ENCODE measurements at regions not wholly inside any gene's neighbourhood (a gene's known extent, or its start where the extent isn't known, plus 50 kb on each side); places are given as distances from the start of the nearest gene placed in this dataset.

DNA sequence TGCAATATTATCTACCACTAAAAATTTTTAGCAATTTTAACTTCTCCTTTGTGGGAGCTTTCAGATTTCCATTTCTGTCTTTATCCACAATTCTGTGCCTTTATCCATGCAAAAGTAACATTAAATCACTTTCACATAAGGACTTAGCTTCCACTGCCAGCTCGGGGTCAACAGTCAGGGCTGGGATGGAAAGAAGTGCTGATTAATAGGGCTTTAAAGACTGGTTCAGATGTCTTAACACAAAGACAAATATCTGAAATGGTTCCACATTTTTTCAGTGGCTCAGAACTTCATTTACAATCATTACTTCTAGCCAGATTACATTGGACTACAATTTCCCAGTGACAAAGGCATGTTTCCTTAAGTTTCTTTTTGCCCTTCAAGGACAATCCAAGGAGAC, 191.8 kb upstream of the CPHXL start:
- no peak for TF ChIP-seq CTCF (IDR thresholded peaks at IDR 0.05; ENCODE audit: low read depth, low read length)
- no peak for TF ChIP-seq MYC (IDR thresholded peaks at IDR 0.05; ENCODE audit: low read depth, low read length)
- TF ChIP-seq MAX (IDR thresholded peaks at IDR 0.05; ENCODE audit: low read depth, low read length) = no peak
- TF ChIP-seq POLR2A (IDR thresholded peaks at IDR 0.05; ENCODE audit: extremely low read depth, insufficient read length) = no peak
- H3K4me3 ChIP-seq (ENCODE audit: low read depth, low read length) = no peak overlapping the region

GRCh38 chr16:75919664-75920063, 193.4 kb upstream of the CPHXL start:
- DNase-seq (ENCODE audit: low read depth) = no peak

More for the DNA sequence above, 191.8 kb upstream of the CPHXL start:
- no peak for DNase-seq (ENCODE audit: low read depth)

GRCh38 chr16:75921281-75921680, 195.0 kb upstream of the CPHXL start:
- no peak for DNase-seq (ENCODE audit: low read depth)
- H3K4me3 ChIP-seq (ENCODE audit: low read depth, low read length) = no peak overlapping the region
- TF ChIP-seq CTCF (IDR thresholded peaks at IDR 0.05; ENCODE audit: low read depth, low read length) (no peak), MYC (IDR thresholded peaks at IDR 0.05; ENCODE audit: low read depth, low read length) (no peak), MAX (IDR thresholded peaks at IDR 0.05; ENCODE audit: low read depth, low read length) (no peak)

More at GRCh38 chr16:75919664-75920063, 193.4 kb upstream of the CPHXL start:
- no peak for TF ChIP-seq POLR2A (IDR thresholded peaks at IDR 0.05; ENCODE audit: extremely low read depth, insufficient read length)
- TF ChIP-seq MAX (IDR thresholded peaks at IDR 0.05; ENCODE audit: low read depth, low read length) = no peak
- no peak for TF ChIP-seq CTCF (IDR thresholded peaks at IDR 0.05; ENCODE audit: low read depth, low read length)
- no peak for TF ChIP-seq MYC (IDR thresholded peaks at IDR 0.05; ENCODE audit: low read depth, low read length)
- no peak overlapping the region for H3K4me3 ChIP-seq (ENCODE audit: low read depth, low read length)

GRCh38 chr16:75922250-75922649, 196.0 kb upstream of the CPHXL start:
- no peak for TF ChIP-seq POLR2A (IDR thresholded peaks at IDR 0.05; ENCODE audit: extremely low read depth, insufficient read length)
- TF ChIP-seq MYC (IDR thresholded peaks at IDR 0.05; ENCODE audit: low read depth, low read length) = no peak
- no peak for TF ChIP-seq MAX (IDR thresholded peaks at IDR 0.05; ENCODE audit: low read depth, low read length)
- TF ChIP-seq CTCF (IDR thresholded peaks at IDR 0.05; ENCODE audit: low read depth, low read length) = no peak
- no peak overlapping the region for H3K4me3 ChIP-seq (ENCODE audit: low read depth, low read length)
- DNase-seq (ENCODE audit: low read depth) = no peak

DNA sequence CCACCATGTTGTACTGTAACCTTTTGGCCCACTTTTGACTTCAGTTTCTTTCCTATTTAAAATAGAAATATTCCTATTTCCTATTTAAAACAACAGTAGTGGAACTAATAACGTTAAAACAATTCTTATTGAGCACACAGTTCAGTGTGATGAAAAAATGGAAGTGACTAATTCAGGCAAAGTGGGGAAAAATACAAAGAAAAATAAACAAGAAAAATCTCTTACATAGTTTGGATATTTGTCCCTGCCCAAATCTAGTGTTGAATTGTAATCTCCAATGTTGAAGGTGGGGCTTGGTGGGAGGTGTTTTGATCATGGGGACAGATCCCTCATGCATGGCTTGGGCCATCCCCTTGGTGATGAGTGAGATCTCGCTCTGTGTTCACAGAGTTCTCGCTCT, 198.1 kb upstream of the CPHXL start:
- TF ChIP-seq MAX (IDR thresholded peaks at IDR 0.05; ENCODE audit: low read depth, low read length) = no peak
- no peak for TF ChIP-seq MYC (IDR thresholded peaks at IDR 0.05; ENCODE audit: low read depth, low read length)
- no peak for TF ChIP-seq CTCF (IDR thresholded peaks at IDR 0.05; ENCODE audit: low read depth, low read length)

DNA sequence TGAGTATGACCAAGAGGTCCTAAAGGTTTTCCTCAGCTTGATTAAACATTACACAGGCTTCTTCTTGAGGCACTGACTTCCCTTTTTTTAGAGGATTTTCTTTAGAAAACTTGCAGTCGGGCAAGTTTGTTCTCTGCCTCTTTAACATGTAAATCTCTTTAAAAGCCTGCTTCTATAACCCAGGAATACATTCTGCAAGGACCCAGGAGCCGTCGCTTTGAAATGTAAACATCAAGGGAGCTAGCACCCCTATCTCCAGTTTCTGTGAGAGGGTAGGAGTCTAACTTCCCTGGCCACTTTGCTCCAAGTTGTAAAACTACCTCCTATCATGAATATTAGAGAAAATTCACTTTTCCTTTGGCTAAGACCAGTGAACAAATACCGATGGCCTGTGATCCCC, 201.5 kb upstream of the CPHXL start:
- no peak for TF ChIP-seq POLR2A (IDR thresholded peaks at IDR 0.05; ENCODE audit: extremely low read depth, insufficient read length)
- TF ChIP-seq CTCF (IDR thresholded peaks at IDR 0.05; ENCODE audit: low read depth, low read length) = no peak
- TF ChIP-seq MYC (IDR thresholded peaks at IDR 0.05; ENCODE audit: low read depth, low read length) = no peak
- DNase-seq (ENCODE audit: low read depth) = no peak
- H3K4me3 ChIP-seq (ENCODE audit: low read depth, low read length) = no peak overlapping the region

More for the DNA sequence above, 198.1 kb upstream of the CPHXL start:
- H3K4me3 ChIP-seq (ENCODE audit: low read depth, low read length) = no peak overlapping the region
- no peak for DNase-seq (ENCODE audit: low read depth)

Data from NB4 (cell line).